Nephron (organoid): ENCODE measurements at regions not wholly inside any gene's neighbourhood (a gene's known extent, or its start where the extent isn't known, plus 50 kb on each side); places are given as distances from the start of the nearest gene placed in this dataset.

ENCODE experiments used
- H3K27ac Mint-ChIP-seq, 3 experiments: 2 replicates each; pipeline ENCODE4 v1.8.0; 2020; ENCODE audit warnings: mixed read lengths in 3 of 3, mild to moderate bottlenecking in 2 of 3, moderate library complexity in 1 of 3
- H3K27me3 Mint-ChIP-seq: 2 replicates; pipeline ENCODE4 v1.8.0; 2021; ENCODE audit warnings: low read depth, mild to moderate bottlenecking, moderate library complexity, mixed read lengths
- H3K36me3 Mint-ChIP-seq: 2 replicates; pipeline ENCODE4 v1.8.0; 2020; ENCODE audit warnings: low read depth, mixed read lengths
- H3K4me1 Mint-ChIP-seq: 2 replicates; pipeline ENCODE4 v1.8.0; 2020; ENCODE audit warnings: mixed read lengths
- H3K4me3 Mint-ChIP-seq, 3 experiments: 2 replicates each; pipeline ENCODE4 v1.8.0; 2020; ENCODE audit warnings: mild to moderate bottlenecking in 3 of 3, mixed read lengths in 3 of 3, moderate library complexity in 2 of 3
- H3K9me3 Mint-ChIP-seq: 2 replicates; pipeline ENCODE4 v1.8.0; 2020; ENCODE audit warnings: mixed read lengths
- TF ChIP-seq, protein P1 (sequence below), 3 experiments: fragments of 200-600 bp; sonication (generic); IDR thresholded peaks; one replicate each; pipeline ENCODE4 v1.5.0; 2021; ENCODE audit warnings: antibody characterized with exemption in 3 of 3; ENCODE audit not compliant: unreplicated experiment in 3 of 3

DNA sequence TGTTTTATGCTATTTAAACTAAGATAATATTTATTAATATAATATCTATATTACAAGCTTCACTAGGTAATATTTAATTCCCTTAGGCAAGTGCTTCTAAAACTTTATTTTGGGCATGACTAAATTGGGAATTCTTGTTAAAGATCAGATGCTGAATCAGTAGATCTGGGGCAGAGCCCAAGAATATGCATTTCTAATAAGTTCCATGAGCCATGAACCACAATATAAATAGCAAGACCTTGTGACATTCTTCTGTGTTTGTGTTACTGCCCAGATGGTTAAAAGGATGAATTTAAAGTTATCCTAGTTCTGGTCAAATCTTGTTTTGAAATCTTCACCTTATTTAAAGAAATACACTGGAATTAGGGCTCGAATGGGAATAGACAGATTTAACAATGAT lies 258.4 kb upstream of the CACNA2D1 start:
- Mint-ChIP-seq H3K27me3 (no peaks in the 10 kb centered on the region), H3K36me3 (no peaks in the 10 kb centered on the region), H3K4me1 (no peaks in the 10 kb centered on the region), H3K27ac (no peak overlapping the region), H3K4me3 (no peak overlapping the region), H3K9me3 (no peaks in the 10 kb centered on the region)
- TF ChIP-seq, protein P1, sequence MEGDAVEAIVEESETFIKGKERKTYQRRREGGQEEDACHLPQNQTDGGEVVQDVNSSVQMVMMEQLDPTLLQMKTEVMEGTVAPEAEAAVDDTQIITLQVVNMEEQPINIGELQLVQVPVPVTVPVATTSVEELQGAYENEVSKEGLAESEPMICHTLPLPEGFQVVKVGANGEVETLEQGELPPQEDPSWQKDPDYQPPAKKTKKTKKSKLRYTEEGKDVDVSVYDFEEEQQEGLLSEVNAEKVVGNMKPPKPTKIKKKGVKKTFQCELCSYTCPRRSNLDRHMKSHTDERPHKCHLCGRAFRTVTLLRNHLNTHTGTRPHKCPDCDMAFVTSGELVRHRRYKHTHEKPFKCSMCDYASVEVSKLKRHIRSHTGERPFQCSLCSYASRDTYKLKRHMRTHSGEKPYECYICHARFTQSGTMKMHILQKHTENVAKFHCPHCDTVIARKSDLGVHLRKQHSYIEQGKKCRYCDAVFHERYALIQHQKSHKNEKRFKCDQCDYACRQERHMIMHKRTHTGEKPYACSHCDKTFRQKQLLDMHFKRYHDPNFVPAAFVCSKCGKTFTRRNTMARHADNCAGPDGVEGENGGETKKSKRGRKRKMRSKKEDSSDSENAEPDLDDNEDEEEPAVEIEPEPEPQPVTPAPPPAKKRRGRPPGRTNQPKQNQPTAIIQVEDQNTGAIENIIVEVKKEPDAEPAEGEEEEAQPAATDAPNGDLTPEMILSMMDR (IDR thresholded peaks at IDR 0.05; ENCODE audit: unreplicated experiment in 3 of 3) = no peak

GRCh38 chr7:82700741-82701140 lies 257.2 kb upstream of the CACNA2D1 start:
- Mint-ChIP-seq H3K9me3 (no peaks in the 10 kb centered on the region), H3K36me3 (no peaks in the 10 kb centered on the region), H3K4me3 (no peak overlapping the region), H3K4me1 (no peaks in the 10 kb centered on the region), H3K27me3 (no peaks in the 10 kb centered on the region), H3K27ac (no peak overlapping the region)
- TF ChIP-seq, protein P1 (IDR thresholded peaks at IDR 0.05; ENCODE audit: unreplicated experiment in 3 of 3) = no peak

DNA sequence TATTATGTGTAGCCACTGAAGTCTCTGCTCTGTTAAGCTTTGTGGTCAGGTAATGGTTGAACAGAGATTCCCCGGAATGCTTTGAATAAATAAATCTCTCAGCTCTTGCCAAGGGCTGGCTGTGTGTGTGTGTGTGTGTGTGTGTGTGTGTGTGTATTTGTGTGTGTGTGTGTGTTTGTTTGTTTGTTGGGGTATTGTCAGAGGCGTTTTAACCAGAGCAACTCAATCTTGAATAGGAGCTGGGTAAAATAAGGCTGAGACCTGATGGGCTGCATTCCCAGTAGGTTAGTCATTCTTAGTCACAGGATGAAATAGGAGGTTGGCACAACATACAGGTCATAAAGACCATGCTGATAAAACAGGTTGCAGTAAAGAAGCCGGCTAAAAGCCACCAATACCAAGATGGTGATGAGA lies 256.2 kb upstream of the CACNA2D1 start:
- no peak overlapping the region for H3K4me3 Mint-ChIP-seq
- no peaks in the 10 kb centered on the region for H3K4me1 Mint-ChIP-seq
- H3K27me3 Mint-ChIP-seq = no peaks in the 10 kb centered on the region
- no peaks in the 10 kb centered on the region for H3K9me3 Mint-ChIP-seq
- TF ChIP-seq, protein P1 (IDR thresholded peaks at IDR 0.05; ENCODE audit: unreplicated experiment in 3 of 3) = no peak
- H3K27ac Mint-ChIP-seq = no peak overlapping the region
- no peaks in the 10 kb centered on the region for H3K36me3 Mint-ChIP-seq

GRCh38 chr7:82697897-82698296 lies 254.3 kb upstream of the CACNA2D1 start:
- TF ChIP-seq, protein P1 (IDR thresholded peaks at IDR 0.05; ENCODE audit: unreplicated experiment in 3 of 3) = no peak
- H3K4me3 Mint-ChIP-seq = no peak overlapping the region
- no peaks in the 10 kb centered on the region for H3K9me3 Mint-ChIP-seq
- H3K4me1 Mint-ChIP-seq = no peaks in the 10 kb centered on the region
- no peaks in the 10 kb centered on the region for H3K27me3 Mint-ChIP-seq
- no peaks in the 10 kb centered on the region for H3K36me3 Mint-ChIP-seq
- H3K27ac Mint-ChIP-seq = no peak overlapping the region

- no peaks in the 10 kb centered on the region for H3K27me3 Mint-ChIP-seq
- no peaks in the 10 kb centered on the region for H3K4me1 Mint-ChIP-seq
- H3K4me3 Mint-ChIP-seq = no peak overlapping the region
- H3K27ac Mint-ChIP-seq = no peak overlapping the region
- TF ChIP-seq, protein P1 (IDR thresholded peaks at IDR 0.05; ENCODE audit: unreplicated experiment in 3 of 3) = no peak
- no peaks in the 10 kb centered on the region for H3K9me3 Mint-ChIP-seq
- H3K36me3 Mint-ChIP-seq = no peaks in the 10 kb centered on the region
Measured at GRCh38 chr7:82696631-82697030, 253.1 kb upstream of the CACNA2D1 start.

DNA sequence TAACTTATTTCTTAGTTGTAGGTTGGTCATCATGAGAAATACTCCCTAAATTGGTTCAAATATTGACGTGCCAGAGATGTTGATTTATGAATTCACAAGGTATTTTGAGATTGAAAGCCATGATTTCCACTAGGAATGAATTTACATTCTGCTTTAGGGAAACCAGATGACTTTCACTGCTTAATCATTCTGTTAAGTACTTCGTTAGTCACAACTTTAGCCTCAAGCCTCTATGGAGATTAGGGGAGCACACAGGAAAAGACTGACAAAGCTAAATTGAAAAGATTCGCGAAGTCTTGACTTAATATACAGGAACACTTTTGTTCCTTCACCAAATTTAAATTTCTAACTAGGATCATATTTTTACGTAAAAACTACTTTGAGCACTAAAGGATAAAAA lies 250.4 kb upstream of the CACNA2D1 start:
- no peak overlapping the region for H3K4me3 Mint-ChIP-seq
- no peaks in the 10 kb centered on the region for H3K4me1 Mint-ChIP-seq
- H3K36me3 Mint-ChIP-seq = no peaks in the 10 kb centered on the region
- peaks cover 3% of the 10 kb centered on the region for H3K27me3 Mint-ChIP-seq
- TF ChIP-seq, protein P1 (IDR thresholded peaks at IDR 0.05; ENCODE audit: unreplicated experiment in 3 of 3) = no peak
- H3K9me3 Mint-ChIP-seq = no peaks in the 10 kb centered on the region
- no peak overlapping the region for H3K27ac Mint-ChIP-seq
